GM19240 (cell line): ENCODE measurements at regions not wholly inside any gene's neighbourhood (a gene's known extent, or its start where the extent isn't known, plus 50 kb on each side); places are given as distances from the start of the nearest gene placed in this dataset.
"Not testable (repeated sequence)": the region's sequence is repeated elsewhere in the genome, so short reads cannot be mapped to it uniquely, and the experiment has no call there.

Experiments used
- DNase-seq: peaks from one replicate; pipeline ENCODE4 v3.0.0; 2011; ENCODE audit warnings: low spot score; ENCODE audit not compliant: insufficient read length

GRCh38 chr7:120060281-120060680 lies 212.7 kb upstream of the KCND2 start:
- no peak for DNase-seq

GRCh38 chr7:120060875-120061274 lies 212.1 kb upstream of the KCND2 start:
- DNase-seq: no peak

- no peak for DNase-seq
These were observed 208.4 kb upstream of the KCND2 start for GRCh38 chr7:120064565-120064964.

GRCh38 chr7:120066898-120067297 lies 206.1 kb upstream of the KCND2 start:
- not testable (repeated sequence) for DNase-seq

- DNase-seq: no peak
These were observed 202.8 kb upstream of the KCND2 start for GRCh38 chr7:120070201-120070600.

- no peak for DNase-seq
These were observed 195.2 kb upstream of the KCND2 start for GRCh38 chr7:120077777-120078176.

GRCh38 chr7:120079022-120079421 lies 194.0 kb upstream of the KCND2 start:
- no peak for DNase-seq

GRCh38 chr7:120079704-120080103 lies 193.3 kb upstream of the KCND2 start:
- no peak for DNase-seq

- DNase-seq: not testable (repeated sequence)
These were observed 186.5 kb upstream of the KCND2 start for GRCh38 chr7:120086468-120086867.

- DNase-seq: no peak
These were observed 183.0 kb upstream of the KCND2 start for GRCh38 chr7:120089968-120090367.

GRCh38 chr7:120091807-120092206 lies 181.2 kb upstream of the KCND2 start:
- DNase-seq: no peak

GRCh38 chr7:120097020-120097419 lies 176.0 kb upstream of the KCND2 start:
- DNase-seq: no peak

- DNase-seq: no peak
These were observed 175.2 kb upstream of the KCND2 start for GRCh38 chr7:120097774-120098173.

- no peak for DNase-seq
These were observed 164.6 kb upstream of the KCND2 start for GRCh38 chr7:120108376-120108775.

- DNase-seq: no peak
These were observed 162.8 kb upstream of the KCND2 start for GRCh38 chr7:120110169-120110568.

GRCh38 chr7:120114626-120115025 lies 158.3 kb upstream of the KCND2 start:
- DNase-seq: no peak

GRCh38 chr7:120123528-120123927 lies 149.4 kb upstream of the KCND2 start:
- DNase-seq: no peak

GRCh38 chr7:120131096-120131839 lies 141.7 kb upstream of the KCND2 start:
- no peak for DNase-seq

GRCh38 chr7:120138497-120138896 lies 134.5 kb upstream of the KCND2 start:
- no peak for DNase-seq

- DNase-seq: no peak
These were observed 116.5 kb upstream of the KCND2 start for GRCh38 chr7:120156476-120156875.

GRCh38 chr7:120160166-120160565 lies 112.8 kb upstream of the KCND2 start:
- no peak for DNase-seq

- DNase-seq: no peak
These were observed 109.5 kb upstream of the KCND2 start for GRCh38 chr7:120163449-120163848.

GRCh38 chr7:120165227-120165626 lies 107.7 kb upstream of the KCND2 start:
- no peak for DNase-seq

GRCh38 chr7:120168066-120168465 lies 104.9 kb upstream of the KCND2 start:
- no peak for DNase-seq
